Nephron progenitor cell (in vitro differentiated cells): ENCODE measurements at regions not wholly inside any gene's neighbourhood (a gene's known extent, or its start where the extent isn't known, plus 50 kb on each side); places are given as distances from the start of the nearest gene placed in this dataset.

Experiments
- DNase-seq: peaks from one replicate; pipeline ENCODE4 v3.0.0; 2021
- H3K27ac Mint-ChIP-seq: 2 replicates; pipeline ENCODE4 v1.8.0; 2021; ENCODE audit warnings: mild to moderate bottlenecking, moderate library complexity, mixed read lengths
- H3K27me3 Mint-ChIP-seq: 2 replicates; pipeline ENCODE4 v1.8.0; 2021; ENCODE audit warnings: mild to moderate bottlenecking, low read depth, mixed read lengths; ENCODE audit not compliant: poor library complexity
- H3K36me3 Mint-ChIP-seq: 2 replicates; pipeline ENCODE4 v1.8.0; 2021; ENCODE audit warnings: low read depth, mixed read lengths
- H3K4me1 Mint-ChIP-seq: 2 replicates; pipeline ENCODE4 v1.8.0; 2021; ENCODE audit warnings: mixed read lengths
- H3K4me3 Mint-ChIP-seq: 2 replicates; pipeline ENCODE4 v1.8.0; 2021; ENCODE audit warnings: mild to moderate bottlenecking, moderate library complexity, mixed read lengths
- H3K9me3 Mint-ChIP-seq: 2 replicates; pipeline ENCODE4 v1.8.0; 2021; ENCODE audit warnings: mild to moderate bottlenecking, moderate library complexity, mixed read lengths
- CTCF ChIP-seq: fragments of 200-600 bp; sonication (generic); IDR thresholded peaks from 2 replicates; pipeline ENCODE4 v1.5.0; 2021; ENCODE audit warnings: antibody characterized with exemption

- H3K4me3 Mint-ChIP-seq = no peak overlapping the region
- peaks cover 33% of the 10 kb centered on the region for H3K4me1 Mint-ChIP-seq
- DNase-seq = no peak
- H3K27ac Mint-ChIP-seq = no peak overlapping the region
- H3K9me3 Mint-ChIP-seq = peaks cover 3% of the 10 kb centered on the region
- H3K27me3 Mint-ChIP-seq = peaks cover 16% of the 10 kb centered on the region
- TF ChIP-seq CTCF = no peak
- H3K36me3 Mint-ChIP-seq = no peaks in the 10 kb centered on the region
Measured at GRCh38 chr2:12061286-12062052, 315.0 kb downstream of the LPIN1 start.

- H3K27me3 Mint-ChIP-seq = peaks cover 16% of the 10 kb centered on the region
- H3K36me3 Mint-ChIP-seq = no peaks in the 10 kb centered on the region
- no peak overlapping the region for H3K27ac Mint-ChIP-seq
- peaks cover 33% of the 10 kb centered on the region for H3K4me1 Mint-ChIP-seq
- H3K4me3 Mint-ChIP-seq = no peak overlapping the region
- no peak for TF ChIP-seq CTCF
- DNase-seq = no peak
- peaks cover 3% of the 10 kb centered on the region for H3K9me3 Mint-ChIP-seq
Measured at GRCh38 chr2:12062053-12062395, 315.6 kb downstream of the LPIN1 start.

GRCh38 chr2:12063210-12063609, 316.8 kb downstream of the LPIN1 start:
- peaks cover 29% of the 10 kb centered on the region for H3K4me1 Mint-ChIP-seq
- peaks cover 16% of the 10 kb centered on the region for H3K27me3 Mint-ChIP-seq
- no peak overlapping the region for H3K27ac Mint-ChIP-seq
- no peak overlapping the region for H3K4me3 Mint-ChIP-seq
- no peak for DNase-seq
- TF ChIP-seq CTCF = no peak
- H3K36me3 Mint-ChIP-seq = no peaks in the 10 kb centered on the region
- H3K9me3 Mint-ChIP-seq = peaks cover 3% of the 10 kb centered on the region

- H3K4me1 Mint-ChIP-seq = peaks cover 26% of the 10 kb centered on the region
- H3K36me3 Mint-ChIP-seq = no peaks in the 10 kb centered on the region
- no peak overlapping the region for H3K4me3 Mint-ChIP-seq
Measured at GRCh38 chr2:12064153-12064552, 317.7 kb downstream of the LPIN1 start.

GRCh38 chr2:12066116-12066515, 319.7 kb downstream of the LPIN1 start:
- H3K27ac Mint-ChIP-seq = no peak overlapping the region
- H3K9me3 Mint-ChIP-seq = peaks cover 3% of the 10 kb centered on the region
- TF ChIP-seq CTCF = no peak
- H3K4me3 Mint-ChIP-seq = no peak overlapping the region
- no peaks in the 10 kb centered on the region for H3K36me3 Mint-ChIP-seq
- no peak for DNase-seq
- H3K27me3 Mint-ChIP-seq = peaks cover 8% of the 10 kb centered on the region
- H3K4me1 Mint-ChIP-seq = peaks cover 10% of the 10 kb centered on the region

More at GRCh38 chr2:12064153-12064552, 317.7 kb downstream of the LPIN1 start:
- no peak for TF ChIP-seq CTCF
- peaks cover 16% of the 10 kb centered on the region for H3K27me3 Mint-ChIP-seq
- H3K27ac Mint-ChIP-seq = no peak overlapping the region
- peaks cover 3% of the 10 kb centered on the region for H3K9me3 Mint-ChIP-seq
- no peak for DNase-seq

GRCh38 chr2:12066986-12067385, 320.6 kb downstream of the LPIN1 start:
- no peak overlapping the region for H3K4me3 Mint-ChIP-seq
- peaks cover 3% of the 10 kb centered on the region for H3K9me3 Mint-ChIP-seq
- H3K4me1 Mint-ChIP-seq = peaks cover 5% of the 10 kb centered on the region
- DNase-seq = no peak
- no peaks in the 10 kb centered on the region for H3K36me3 Mint-ChIP-seq
- H3K27me3 Mint-ChIP-seq = peaks cover 7% of the 10 kb centered on the region
- TF ChIP-seq CTCF = no peak
- no peak overlapping the region for H3K27ac Mint-ChIP-seq
